GM19438 (cell line): ENCODE measurements at regions not wholly inside any gene's neighbourhood (a gene's known extent, or its start where the extent isn't known, plus 50 kb on each side); places are given as distances from the start of the nearest gene placed in this dataset.

Experiments used
- ATAC-seq: cut with Tn5 transposase; IDR thresholded peaks from one replicate; pipeline ENCODE4 v1.9.1; 2021; ENCODE audit warnings: low read depth; ENCODE audit not compliant: unreplicated experiment

DNA sequence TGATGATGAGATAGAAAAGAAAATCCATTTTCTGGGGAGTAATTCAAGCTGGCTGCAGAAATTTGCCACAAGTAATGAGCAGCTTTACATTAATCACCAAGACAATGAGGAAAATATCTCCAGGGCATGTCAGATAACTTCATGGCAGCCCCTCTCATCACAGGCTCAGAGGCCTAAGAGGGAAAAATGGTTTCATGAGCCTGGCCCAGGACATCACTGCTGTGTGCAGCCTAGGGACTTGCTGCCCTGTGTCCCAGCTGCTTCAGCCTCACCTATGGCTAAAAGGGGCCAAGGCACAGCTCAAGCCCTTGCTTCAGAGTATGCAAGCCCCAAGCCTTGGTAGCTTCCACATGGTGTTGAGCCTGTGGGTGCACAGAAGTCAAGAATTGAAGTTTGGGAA is 161.7 kb downstream of the OPA1 start:
- ATAC-seq = no peak

DNA sequence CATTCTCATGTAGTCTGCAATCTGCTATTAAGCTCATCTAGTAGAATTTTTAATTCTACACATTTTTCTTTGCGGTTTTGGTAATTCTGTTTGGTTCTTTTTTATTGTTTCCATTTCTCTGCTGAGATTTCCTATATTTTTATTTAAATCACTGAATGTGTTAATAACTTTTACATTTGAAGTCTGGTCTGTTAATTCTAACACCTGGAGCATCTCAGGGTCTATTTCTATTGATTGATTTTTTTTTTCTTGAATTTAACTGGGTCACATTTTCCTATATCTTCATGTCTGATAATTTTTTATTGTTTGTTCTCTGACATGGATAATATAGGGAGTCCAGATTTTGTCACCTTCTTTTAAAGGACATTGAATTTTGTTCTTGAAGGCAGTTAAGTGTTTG is 163.5 kb downstream of the OPA1 start:
- no peak for ATAC-seq

DNA sequence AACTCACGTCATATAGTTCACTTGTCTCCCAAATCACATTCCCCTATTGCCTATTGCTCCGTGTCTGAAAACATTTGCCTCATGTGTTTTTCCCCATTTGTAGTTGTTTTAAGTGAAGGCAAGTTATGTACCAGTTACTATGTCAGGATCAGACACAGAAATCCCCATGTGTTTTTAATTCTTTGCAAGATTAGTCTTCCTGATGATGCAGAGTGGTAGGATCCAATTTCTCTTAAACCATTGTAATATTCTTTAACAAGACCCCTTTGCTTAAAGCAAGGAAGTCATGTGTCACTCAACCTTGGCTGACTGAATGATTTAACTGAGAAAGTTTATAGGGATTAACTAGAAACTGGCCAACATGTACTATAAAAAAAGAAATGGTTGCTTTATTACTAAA is 164.4 kb downstream of the OPA1 start:
- no peak for ATAC-seq

DNA sequence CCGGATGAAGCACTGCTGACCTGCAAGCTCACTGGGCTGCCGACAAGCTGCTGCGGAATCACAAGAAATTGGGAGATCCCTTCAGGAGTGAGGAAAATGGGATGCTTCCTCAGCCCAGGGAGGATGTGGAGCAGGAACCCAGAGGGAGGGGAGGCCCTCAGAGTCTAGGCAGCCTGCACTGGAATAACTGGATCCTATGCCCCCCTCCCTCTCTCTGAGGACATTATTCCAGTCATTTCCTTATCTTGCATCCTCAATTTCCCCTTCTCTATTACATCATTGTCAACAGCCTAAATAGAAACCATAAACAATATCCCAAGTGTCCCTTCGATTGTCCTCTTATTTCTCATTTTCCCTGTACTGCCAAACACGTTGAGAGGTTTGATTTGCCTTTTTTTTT is 169.0 kb downstream of the OPA1 start:
- no peak for ATAC-seq

DNA sequence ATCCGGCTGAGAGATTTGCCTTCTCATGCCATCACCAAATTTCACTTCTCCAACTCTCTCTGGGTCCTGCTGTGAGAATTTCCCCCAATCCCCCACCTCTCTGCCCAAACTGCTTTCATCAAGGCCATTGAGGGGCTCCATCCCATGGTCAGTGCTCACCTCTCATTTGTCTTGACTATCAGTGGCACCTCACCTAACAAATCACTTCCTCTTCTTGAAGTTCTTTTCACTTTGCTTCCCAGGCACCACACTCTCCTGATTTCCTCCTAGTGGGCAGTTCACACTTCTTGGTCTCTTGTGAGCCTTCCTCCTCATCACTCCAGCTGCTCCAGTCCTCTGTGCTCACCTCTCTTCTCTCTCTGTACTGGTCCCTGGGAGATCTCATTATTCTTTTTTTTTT is 169.6 kb downstream of the OPA1 start:
- ATAC-seq = no peak

DNA sequence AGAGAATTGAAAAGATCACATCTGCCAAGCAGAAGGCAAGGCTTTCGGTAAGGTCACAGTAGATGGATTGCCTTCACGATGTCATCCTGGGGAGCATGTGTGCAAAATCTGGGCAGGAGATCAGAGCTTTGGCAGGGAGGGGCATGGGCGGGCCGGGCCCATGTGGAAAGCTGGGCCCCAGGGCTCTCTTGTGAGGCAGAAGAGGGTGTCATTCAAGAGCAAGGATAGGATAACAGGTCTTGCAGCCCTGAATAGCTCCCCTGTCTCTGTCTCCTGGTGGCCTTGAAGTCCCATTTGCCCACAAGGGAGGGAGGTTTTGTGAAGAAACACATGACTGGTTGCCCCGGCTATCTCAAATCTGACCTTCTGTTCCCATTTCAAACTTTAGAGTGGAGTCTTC is 172.0 kb downstream of the OPA1 start:
- ATAC-seq = no peak

DNA sequence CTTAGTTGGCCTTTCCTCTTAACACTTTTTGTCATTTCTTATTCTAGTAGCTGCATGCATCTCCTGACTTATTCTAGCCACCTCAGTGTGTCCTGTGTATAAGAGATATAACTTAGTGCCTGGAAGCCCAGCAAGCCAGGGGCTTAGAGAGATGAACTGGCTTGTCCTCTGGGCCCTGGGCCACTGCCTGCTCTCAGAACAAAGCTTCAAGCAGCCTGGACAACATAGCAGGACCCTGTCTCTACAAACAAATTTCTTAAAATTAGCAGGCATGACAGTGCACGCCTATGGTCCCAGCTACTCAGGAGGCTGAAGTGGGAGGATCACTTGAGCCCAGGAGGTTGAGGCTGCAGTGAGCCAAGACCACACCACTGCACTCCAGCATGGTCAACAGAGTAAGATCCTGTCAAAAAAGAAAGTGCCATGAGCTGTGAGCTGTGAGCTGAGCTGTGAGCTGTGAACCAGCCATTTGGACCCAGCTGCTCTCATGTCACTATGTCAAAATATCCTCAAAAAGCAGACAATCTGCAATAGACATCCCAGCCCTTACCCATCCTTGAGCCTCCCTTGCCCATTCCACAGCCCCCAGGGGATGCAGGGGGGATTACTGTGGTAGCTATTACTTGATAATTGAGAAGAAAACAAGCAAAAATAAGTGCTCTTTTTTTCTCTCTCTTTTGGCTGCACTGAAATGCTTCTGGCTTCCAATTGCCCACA is 174.5 kb downstream of the OPA1 start:
- no peak for ATAC-seq

DNA sequence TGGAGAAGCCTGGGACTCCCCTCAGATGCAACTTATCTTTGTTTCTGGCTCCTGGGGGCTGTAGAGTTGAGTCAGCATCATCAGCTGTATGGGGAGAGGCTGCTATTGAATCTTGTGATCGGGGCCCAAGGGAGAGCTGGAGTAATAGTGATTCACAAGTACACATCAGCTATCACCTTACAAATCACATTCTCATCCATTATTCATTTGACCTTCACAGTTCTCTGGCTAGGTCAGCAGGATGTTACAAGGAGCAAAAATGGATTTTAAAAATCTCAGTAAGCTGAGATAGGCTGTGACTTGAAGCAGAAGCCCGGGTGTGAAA is 175.0 kb downstream of the OPA1 start:
- ATAC-seq = no peak

DNA sequence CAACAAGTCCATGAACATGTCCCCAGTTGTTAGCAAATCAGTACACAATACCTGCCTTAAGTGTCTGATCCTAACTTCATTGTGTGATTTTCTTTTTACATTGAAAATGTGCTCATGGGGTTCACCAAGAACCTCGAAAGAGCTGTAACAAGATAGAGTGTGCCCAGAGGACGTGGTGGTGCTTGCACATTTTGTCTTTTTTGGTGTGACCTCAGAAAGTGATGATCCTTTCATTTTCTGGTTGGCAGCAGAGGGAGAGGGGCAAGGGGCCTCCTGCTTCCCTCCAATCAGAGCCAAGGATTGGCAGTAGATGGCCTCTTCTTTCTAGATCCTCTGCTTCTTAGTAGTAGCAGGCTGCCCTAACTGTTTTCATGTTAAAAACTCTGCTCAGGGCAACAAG is 176.4 kb downstream of the OPA1 start:
- no peak for ATAC-seq

DNA sequence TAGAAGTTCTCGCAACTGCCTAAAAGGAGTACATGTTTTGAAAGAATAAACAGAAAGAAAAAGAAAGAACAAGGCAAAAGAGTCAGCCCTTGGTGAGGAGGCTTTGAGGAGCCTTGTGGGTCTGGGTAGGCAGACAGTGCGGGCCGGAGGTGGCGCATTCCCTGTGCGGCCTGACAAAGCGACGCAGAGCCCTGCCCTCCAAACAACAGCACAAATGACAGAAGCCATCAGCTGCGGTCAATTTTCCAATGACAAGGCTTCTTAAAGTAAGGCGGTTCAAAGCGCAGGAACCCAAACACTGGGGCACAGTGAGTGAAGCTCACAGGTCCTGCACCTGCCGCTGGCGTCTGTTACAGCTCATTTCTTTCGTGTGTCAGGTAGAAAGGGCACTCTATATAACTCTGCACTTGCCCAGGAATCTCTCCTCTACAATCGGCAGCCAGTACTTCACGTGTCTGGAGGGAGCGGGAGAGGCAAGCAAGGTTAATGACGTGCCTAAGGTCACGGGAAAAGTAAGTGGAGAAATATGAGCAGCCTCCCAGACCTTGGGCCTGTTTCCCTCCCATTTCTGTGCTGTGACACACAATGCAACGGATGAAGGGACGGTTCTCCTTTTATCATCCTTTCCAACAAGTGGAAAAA is 178.1 kb downstream of the OPA1 start:
- no peak for ATAC-seq

DNA sequence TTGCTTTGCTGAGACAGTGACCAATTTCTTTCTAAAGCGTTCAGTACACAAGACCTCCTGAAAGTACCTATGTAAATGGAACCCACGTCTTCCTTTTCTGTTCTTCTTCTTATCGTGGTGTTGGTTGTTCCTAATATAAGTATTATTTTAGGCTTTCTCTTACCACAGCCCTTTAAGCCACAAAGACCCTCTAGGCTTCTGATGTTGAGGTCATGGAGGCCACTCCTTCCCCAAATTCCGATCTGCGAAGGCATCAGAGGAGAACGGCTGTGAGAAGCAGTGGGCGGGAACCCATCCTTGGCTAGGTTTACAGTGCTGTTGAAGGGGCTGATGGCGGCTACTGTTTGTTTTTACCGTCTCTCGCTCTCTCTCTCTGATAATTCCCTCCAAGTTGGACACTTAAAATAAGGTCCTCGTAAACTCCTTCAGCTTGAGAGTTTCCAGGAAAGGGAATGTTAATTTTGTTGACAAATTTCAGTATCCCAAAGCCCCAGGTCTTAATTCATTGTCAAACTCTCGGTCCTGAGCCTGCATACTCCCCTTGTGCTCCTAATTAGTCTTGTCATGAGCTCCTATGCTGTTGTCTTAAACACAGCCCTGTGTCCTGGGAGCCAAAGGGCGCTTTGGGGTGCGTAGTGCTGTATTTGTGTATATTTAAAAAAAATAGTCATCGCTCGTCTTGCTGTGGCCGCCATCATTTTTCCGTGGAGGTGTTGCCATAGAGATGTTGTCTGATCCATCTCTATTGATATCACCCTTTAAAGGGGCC is 178.8 kb downstream of the OPA1 start:
- no peak for ATAC-seq

DNA sequence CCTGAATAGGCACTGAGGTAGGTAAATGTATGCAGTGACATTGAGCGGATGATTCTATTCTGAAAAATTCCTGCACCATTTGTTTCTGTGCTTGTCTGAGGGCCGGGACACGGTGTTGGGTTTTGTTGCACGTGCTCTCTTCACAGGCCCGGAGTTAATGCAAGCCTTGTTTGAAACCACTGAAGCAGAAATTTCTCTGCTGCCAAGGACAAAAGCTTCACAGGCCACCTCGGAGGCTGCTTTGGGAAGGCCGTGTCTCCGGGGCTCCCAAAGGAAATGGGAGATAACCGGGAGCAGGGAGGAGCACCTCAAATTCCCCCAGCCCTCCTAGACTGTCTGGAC is 179.4 kb downstream of the OPA1 start:
- no peak for ATAC-seq

DNA sequence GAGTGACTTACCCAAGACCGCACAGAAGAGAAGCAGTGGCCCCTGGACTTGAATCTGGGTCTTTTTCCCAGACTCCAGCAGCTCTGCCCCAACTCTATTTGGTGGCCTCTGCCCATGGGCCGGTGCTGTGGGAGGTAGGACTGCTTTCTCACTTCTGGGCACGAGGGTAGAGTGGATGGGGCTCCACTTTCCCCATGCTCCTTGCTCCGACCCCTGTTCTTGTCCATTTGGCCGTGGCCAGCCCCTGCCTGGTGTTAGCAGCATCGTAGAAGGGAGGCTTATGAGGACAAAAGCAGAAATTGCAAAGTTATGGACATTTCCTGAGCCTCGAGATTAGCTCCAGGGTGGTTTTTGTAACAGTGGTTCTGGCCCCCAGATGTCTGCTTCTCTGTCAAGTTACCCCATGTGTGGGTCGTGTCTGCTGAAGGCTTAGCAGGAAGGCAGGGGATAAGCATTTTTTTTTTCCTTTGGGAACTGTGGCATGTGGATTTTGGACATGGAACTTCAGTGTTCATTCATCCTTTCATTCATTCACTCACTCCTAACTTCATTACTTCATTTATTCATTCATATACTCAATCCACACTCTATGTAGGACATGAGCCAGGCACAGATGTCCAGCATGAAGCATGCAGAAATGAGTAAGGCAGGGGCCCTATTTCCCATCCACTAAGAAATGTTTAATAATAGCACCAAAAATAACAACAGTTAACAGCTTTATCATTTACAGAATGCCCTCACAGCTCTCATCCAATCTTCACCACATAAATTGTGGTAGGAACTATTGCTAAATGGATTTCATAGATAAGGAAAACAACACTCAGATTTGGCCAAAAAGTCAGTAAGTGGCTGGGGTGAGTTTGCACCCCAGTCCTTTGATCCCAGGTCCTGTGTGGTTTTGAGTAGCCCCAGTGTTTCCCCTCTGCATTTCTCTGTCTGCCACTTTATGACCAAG is 180.5 kb downstream of the OPA1 start:
- ATAC-seq = no peak

DNA sequence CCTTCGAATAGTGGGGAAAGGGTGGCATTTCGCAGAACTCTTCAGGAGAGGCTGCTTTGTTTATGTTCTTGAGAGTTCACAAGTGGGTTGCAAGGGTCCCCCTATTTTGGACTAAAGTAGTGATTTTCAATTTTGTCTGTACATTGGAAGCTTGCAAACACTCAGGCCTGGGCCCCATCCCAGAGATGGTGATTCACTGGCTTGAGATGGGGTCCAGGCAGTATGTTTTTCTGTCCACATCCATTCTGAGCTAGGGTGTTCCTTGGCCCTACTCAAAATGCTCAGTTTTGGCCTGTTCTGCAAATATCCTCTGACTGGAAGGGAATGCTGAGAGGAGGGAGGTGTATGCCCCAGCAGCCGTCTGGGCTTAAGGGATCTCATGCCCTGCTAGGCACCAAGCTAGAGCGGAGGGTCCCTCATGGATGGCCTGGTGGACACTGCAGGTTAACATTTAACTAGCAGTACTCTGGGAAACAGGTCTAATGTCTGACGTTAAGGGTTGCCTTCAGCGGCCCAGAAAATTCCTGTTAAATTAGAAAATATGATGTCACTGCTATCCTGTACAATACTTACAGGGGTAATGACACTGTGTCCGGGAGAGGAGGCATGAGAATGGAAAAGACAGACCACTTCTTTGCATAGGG is 181.4 kb downstream of the OPA1 start:
- no peak for ATAC-seq

DNA sequence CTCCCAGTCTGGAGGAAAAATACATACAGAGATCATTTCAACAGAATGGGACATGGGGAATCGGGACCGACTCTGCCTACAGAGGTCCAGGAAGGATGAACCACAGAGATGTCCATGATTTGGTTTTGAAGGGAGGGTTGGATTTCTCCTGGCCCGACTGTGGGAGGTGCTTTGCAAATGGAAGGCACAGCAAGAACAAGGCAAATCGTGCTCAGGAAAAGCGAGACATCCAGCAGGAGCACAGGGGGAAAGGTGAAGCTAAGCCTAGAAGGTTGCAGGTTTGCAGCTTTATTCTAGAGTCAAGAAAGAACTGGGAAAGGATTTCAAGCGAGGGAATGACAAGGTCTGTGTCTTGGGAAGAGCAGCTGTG is 181.9 kb downstream of the OPA1 start:
- no peak for ATAC-seq

DNA sequence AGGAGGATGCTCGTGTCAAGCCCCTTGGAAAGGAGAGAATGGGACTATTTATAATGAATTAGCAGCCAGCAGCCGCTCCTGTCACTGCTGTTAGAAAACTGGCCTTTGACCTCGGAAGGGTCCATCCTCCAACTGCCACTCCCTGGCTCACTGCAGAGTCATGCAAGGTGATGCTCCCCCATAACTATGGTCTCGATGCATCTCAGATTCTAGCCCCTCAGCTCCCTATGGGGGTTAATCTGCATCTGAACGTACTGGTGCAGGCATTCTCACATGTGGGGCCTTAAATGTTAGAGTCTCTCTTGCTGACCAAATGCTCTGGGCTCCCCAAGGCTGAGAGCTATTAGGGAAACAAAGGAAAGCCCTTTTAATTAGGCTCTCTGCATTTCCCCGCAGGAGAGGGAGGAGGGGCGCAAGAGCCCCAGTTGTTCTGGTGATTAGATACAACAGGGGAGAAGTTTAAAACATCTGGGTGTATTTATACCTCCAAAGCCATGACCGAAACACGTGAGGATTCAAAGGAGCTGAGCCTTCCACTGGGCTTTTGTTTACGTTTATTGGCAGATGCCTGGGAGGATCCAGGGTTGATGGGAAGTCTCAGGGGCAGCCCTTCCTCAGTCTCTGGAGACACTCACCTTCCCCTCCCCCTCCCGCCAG is 182.5 kb downstream of the OPA1 start:
- no peak for ATAC-seq

DNA sequence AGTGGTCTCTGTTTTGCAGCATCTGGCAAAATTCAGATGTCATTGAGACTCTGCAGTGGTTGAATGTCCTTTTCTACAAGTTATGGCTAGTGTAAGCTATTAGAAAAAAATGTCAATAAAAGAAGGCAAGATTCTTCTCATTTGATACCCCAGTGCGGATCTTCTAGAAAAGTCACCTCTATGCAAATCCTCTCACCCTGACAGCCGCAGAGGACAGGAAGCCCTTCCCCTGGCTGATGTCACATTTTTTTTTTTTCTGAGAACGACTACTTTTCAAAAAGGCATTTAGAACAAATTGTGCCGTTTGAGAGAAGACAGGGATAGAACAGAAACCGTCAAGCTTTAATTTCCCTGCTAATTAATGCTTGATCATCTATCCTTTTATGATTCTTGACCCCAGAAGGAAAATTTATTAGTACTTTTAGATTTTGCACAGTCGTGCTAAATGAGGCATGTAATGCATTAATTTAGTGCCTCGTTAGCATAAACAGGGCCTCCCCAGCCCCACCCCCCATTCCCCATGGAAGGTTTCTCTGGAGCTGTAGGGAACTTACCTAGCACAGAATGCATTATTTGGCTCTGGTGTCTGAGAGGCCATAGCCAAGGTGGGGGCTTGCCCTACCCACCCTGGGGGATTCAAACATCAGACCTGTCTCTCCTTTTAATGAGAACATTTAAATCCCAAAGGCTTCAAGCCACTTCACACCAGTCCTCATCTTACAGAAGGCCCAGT is 183.8 kb downstream of the OPA1 start:
- ATAC-seq = no peak

DNA sequence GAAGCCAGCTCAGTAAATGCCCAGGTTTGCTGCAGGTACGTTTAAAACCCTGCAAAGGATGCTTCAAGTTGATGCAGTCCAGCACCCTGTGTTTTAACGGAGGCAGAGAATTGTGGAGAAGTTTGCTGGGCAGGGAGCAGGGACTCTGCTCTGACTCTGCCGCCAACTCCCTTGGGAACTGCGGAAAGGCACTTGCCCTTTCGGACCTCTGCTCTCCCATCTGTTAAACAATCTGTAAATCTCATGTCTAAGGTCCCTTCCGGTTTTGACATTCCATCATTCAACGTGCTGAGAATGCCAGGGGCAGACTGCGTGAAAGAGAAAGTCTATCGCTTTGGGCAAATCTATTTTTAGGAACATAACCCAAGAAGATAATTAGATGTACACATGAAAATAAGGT is 184.5 kb downstream of the OPA1 start:
- ATAC-seq = no peak

DNA sequence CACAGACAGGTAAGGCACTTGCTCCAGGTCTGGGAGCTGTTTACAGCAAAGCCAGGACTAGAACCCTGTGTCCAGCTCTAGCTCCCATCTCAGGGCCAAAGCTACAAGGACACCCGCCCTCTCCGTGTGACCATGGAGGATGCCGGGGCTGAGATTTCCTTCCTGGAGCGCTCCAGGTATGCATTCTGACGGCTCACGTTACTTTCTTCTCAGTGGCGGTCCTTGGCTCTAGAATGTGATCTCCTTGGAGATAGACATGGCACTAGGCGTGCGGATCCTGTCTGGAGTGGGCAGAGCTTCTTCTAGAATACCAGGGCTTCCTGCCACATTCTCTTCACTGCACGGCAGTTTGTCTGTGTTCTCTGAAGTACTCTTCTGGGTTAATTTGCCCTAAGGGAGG is 185.7 kb downstream of the OPA1 start:
- ATAC-seq = no peak
